NB4 (cell line): ENCODE measurements at regions not wholly inside any gene's neighbourhood (a gene's known extent, or its start where the extent isn't known, plus 50 kb on each side); places are given as distances from the start of the nearest gene placed in this dataset.

ENCODE experiments used
- CTCF ChIP-seq: IDR thresholded peaks from one replicate; pipeline ENCODE4 v1.5.1; 2012; ENCODE audit warnings: low read depth, low read length
- MAX ChIP-seq: IDR thresholded peaks from 2 replicates; pipeline ENCODE4 v1.6.1; 2011; ENCODE audit warnings: low read depth, low read length
- POLR2A ChIP-seq: IDR thresholded peaks from 2 replicates; pipeline ENCODE4 v1.6.1; 2011; ENCODE audit warnings: mild to moderate bottlenecking; ENCODE audit not compliant: insufficient read length; ENCODE audit errors: extremely low read depth

GRCh38 chr3:89876116-89876515 lies 768.7 kb downstream of the EPHA3 start:
- TF ChIP-seq CTCF (no peak), POLR2A (no peak), MAX (no peak)
